ENCODE measurements at regions not wholly inside any gene's neighbourhood (a gene's known extent, or its start where the extent isn't known, plus 50 kb on each side); places are given as distances from the start of the nearest gene placed in this dataset.

DNA sequence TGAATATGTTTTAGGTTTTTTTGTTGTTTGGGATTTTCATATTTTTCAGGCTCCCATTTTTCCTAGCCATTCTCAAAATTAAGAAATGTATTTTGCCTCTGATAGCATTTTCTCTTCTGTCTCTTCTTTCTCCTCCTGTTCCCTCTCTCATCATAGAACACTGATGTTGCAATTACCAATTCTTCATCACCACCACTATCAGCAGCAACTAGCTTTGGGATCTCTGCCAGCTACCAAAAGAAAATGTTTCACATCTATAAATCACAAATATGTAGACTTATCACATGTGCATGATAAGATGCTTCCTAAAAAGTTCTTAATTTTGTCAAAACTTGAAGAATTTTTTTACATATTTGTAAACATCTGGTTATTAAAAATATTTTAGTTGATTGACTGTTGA, 887.1 kb downstream of the MAT2B start:
- H3K27ac Mint-ChIP-seq, result no peak overlapping the region
- peaks cover 0 to 25% (median 4%) of the 10 kb centered on the region in 6 donors for H3K9me3 Mint-ChIP-seq
- no peaks in the 10 kb centered on the region for H3K36me3 Mint-ChIP-seq
- DNase-seq, result no peak
- no peak overlapping the region for H3K4me3 Mint-ChIP-seq
- no peaks in the 10 kb centered on the region for H3K27me3 Mint-ChIP-seq (ENCODE audit: low read depth in 3 of 3)
- no peaks in the 10 kb centered on the region for H3K4me1 Mint-ChIP-seq

DNA sequence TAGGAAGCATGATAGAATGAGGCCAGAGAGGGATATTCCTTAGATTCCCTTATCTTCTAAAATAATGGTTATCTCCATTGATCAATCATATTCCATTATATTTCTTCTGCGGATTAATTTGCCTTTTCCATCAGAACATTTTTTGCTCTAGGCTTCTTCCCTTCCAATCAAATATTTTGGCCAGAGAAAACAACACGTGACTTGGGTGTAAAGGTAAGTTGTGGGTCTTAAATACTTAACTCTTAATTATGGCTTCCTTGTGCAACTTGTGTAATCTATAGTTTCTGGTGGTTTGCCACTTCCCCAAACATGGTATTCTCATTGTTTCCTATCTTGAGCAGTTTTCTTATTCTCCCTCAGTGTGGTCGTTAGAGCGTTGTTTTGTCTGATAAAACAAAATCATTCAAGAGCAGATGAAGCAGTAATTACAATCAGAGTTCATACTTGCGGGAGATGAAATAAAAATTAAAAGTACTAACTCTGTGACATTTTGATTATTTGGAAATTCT, 889.3 kb downstream of the MAT2B start:
- DNase-seq, result no peak
- Mint-ChIP-seq H3K4me3 (no peak overlapping the region), H3K27ac (no peak overlapping the region), H3K36me3 (no peaks in the 10 kb centered on the region), H3K4me1 (no peaks in the 10 kb centered on the region), H3K27me3 (ENCODE audit: low read depth in 3 of 3) (no peaks in the 10 kb centered on the region), H3K9me3 (peaks cover 0 to 25% (median 10%) of the 10 kb centered on the region in 6 donors)

DNA sequence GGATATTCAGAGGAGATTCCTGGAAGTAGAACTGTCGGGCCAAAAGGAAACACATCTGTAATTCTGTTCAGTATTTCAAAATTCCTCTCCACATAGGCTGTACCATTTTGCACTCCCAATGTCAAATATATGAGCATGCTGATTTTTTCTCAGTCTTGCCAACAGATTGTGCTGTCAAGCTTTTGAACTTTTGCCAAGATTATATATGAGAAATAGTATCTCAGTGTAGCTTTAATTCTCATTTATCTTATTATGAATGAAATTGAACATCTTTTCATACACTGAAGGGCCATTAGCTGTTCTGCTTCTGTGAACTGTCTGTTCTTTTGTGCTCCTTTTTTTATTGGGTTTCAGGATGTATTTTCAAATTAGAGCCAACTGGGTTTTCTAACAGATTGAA, 907.1 kb downstream of the MAT2B start:
- H3K27ac Mint-ChIP-seq, result no peak overlapping the region
- no peaks in the 10 kb centered on the region for H3K36me3 Mint-ChIP-seq
- no peak overlapping the region for H3K4me3 Mint-ChIP-seq
- no peaks in the 10 kb centered on the region for H3K27me3 Mint-ChIP-seq (ENCODE audit: low read depth in 3 of 3)
- peaks cover 0 to 22% (median 9%) of the 10 kb centered on the region in 6 donors for H3K9me3 Mint-ChIP-seq
- H3K4me1 Mint-ChIP-seq, result no peaks in the 10 kb centered on the region
- DNase-seq, result no peak

DNA sequence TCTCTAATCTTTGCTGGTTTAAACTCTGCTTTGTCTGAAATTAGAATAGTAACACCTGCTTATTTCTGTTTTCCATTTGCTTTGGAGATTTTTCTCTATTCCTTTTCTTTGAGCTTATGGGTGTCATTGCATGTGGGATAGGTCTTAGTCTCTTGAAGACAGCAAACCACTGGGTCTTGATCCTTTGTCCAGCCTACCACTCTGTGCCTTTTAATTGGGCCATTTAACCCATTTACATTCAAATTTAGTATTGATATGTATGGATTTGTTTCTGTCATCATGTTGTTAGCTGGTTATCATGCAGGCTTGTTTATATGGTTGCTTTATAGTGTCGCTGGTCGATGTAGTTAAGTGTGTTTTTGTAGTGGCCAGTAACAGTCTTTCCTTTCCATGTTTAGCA, 914.7 kb downstream of the MAT2B start:
- Mint-ChIP-seq H3K36me3 (no peaks in the 10 kb centered on the region), H3K27me3 (ENCODE audit: low read depth in 3 of 3) (peaks cover 0 to 2% (median 2%) of the 10 kb centered on the region in 3 donors), H3K4me1 (no peaks in the 10 kb centered on the region), H3K27ac (no peak overlapping the region), H3K4me3 (no peak overlapping the region), H3K9me3 (peaks cover 13 to 54% (median 26%) of the 10 kb centered on the region in 6 donors)
- no peak for DNase-seq

DNA sequence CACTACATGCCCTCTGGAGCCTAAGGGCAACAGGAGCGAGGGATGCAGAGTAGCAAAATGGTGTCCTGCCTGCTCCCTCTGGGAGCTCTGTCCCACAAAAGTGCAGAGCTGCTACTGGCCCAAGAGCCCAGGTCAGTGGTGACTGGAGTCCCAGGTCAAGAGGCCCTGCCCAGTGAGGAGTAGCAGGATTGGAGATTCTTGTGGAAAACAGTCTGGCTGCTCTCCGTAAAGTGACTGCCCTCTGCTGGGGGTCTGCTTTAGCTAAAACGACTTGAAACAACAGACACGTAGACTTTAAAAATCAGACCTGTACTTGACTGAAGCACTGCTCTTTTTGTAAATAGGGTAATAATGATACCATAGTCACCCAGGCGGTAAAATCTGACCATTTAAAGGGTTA, 917.0 kb downstream of the MAT2B start:
- Mint-ChIP-seq H3K4me3 (no peak overlapping the region), H3K4me1 (no peaks in the 10 kb centered on the region)

DNA sequence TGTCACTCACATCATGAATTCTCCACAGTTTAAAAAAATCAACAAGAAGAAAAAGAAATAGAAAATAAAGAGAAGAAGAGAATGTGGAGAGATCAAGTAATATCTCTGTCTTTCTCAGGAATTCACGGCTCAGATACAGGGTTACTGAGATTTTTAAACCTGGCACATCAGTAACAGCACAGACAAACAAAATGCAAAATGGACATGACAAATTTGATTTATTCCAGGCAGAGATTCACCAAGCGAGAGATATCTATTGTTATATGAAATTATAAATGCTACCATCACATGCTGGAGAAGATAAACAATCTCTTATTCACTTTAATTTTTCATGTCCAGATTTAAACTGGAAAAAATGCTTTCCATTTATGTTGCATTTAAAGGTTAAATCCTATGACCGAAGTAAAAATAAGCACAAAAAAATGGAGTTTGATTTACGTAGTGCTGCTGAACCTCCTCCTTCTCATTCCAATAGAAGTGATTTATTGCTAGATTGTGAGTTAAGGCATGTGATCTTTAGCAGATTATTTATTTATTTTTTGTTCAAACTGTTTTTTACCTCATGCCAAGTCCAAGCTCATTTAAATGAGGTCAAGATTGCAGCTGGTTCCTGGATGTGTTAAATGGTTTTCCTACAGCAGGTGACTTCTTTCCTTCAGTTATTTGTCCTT, 926.4 kb downstream of the MAT2B start:
- no peaks in the 10 kb centered on the region for H3K36me3 Mint-ChIP-seq
- no peak overlapping the region for H3K27ac Mint-ChIP-seq
- no peaks in the 10 kb centered on the region for H3K27me3 Mint-ChIP-seq (ENCODE audit: low read depth in 3 of 3)
- peaks cover 0 to 23% (median 6%) of the 10 kb centered on the region in 6 donors for H3K9me3 Mint-ChIP-seq
- H3K4me1 Mint-ChIP-seq, result no peaks in the 10 kb centered on the region
- DNase-seq, result no peak
- no peak overlapping the region for H3K4me3 Mint-ChIP-seq

More for the DNA sequence above, 917.0 kb downstream of the MAT2B start:
- peaks cover 15 to 50% (median 27%) of the 10 kb centered on the region in 6 donors for H3K9me3 Mint-ChIP-seq
- H3K27ac Mint-ChIP-seq, result no peak overlapping the region
- H3K36me3 Mint-ChIP-seq, result no peaks in the 10 kb centered on the region
- H3K27me3 Mint-ChIP-seq (ENCODE audit: low read depth in 3 of 3), result peaks cover 0 to 2% (median 2%) of the 10 kb centered on the region in 3 donors
- no peak for DNase-seq

DNA sequence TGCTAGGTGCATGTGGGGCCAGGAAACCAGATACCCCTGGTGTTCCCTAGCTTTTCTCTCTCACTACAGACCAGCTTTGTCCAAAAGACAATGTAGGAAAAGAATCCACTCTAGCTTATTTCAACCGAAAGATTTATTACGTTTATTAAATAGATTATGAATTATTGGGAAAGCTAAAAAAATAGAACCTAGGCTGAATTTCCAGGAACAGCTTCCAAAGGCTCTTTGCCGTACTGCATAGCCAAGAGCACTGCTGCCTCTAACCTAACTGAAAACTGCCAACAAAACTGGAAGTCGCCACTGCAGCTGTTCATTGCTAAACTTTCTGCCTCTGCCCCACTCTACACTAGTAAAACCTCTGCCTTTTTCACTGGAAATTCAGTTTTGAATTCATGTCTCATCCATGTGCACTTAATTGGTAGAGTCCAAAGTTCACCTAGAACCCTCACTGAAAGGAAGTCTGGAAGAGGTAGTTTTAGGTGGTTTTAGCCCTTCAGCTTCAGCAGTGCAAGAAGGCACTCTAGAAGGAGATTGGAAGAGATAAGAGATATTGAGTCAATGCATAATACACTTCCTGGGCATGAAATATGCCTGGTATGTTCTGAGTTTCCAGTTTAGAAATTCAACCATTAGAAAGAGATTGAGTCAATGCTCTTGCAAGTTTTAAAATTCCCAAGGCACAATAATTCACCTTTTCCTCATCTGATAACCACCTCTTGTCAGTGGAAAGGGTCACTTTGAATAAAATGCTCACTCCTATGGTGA, 927.9 kb downstream of the MAT2B start:
- H3K4me1 Mint-ChIP-seq, result no peaks in the 10 kb centered on the region
- H3K4me3 Mint-ChIP-seq, result no peak overlapping the region
- H3K27me3 Mint-ChIP-seq (ENCODE audit: low read depth in 3 of 3), result no peaks in the 10 kb centered on the region
- H3K27ac Mint-ChIP-seq, result no peak overlapping the region
- H3K9me3 Mint-ChIP-seq, result peaks cover 1 to 24% (median 4%) of the 10 kb centered on the region in 6 donors
- no peak for DNase-seq
- H3K36me3 Mint-ChIP-seq, result no peaks in the 10 kb centered on the region

DNA sequence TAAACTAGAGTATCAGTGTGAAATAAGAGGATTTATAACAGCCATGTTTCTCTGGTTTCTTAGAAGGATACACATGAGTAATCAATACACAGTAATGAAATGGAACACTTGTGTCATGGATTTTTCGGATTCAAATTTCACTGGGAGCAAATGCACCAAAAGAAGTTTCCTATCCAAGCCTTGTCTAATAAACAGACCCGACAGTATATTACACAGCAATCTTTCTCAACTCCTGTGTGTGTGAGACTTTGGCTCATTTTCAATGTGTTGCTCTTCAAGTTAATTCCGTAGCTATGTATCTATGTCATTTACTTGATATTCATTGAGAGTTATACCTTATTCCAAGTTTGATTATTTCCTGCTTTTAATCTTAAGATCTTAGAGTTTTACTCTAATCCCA, 930.2 kb downstream of the MAT2B start:
- peaks cover 3 to 31% (median 5%) of the 10 kb centered on the region in 6 donors for H3K9me3 Mint-ChIP-seq
- DNase-seq, result no peak
- no peaks in the 10 kb centered on the region for H3K4me1 Mint-ChIP-seq
- no peak overlapping the region for H3K27ac Mint-ChIP-seq
- no peak overlapping the region for H3K4me3 Mint-ChIP-seq
- no peaks in the 10 kb centered on the region for H3K27me3 Mint-ChIP-seq (ENCODE audit: low read depth in 3 of 3)
- H3K36me3 Mint-ChIP-seq, result no peaks in the 10 kb centered on the region

DNA sequence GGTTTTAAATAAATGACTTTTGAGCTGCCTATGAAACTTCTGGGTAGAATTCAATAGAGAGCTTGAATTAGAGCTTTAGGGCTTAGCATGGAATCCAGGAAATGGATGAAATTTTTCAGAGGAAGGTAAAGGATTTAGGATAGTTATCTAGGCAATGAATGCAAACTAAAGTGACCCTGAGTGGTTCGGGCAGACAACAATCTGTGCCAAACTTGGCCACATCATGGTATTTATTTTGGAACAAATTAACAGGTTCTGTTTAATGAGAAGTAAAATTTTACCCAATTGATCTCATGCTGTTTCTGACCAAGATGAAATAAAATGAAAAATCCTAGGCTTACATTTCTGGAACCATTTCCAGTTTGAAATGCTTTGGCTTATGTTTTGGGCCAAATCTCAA, 934.4 kb downstream of the MAT2B start:
- no peak overlapping the region for H3K27ac Mint-ChIP-seq
- H3K4me3 Mint-ChIP-seq, result no peak overlapping the region
- no peaks in the 10 kb centered on the region for H3K4me1 Mint-ChIP-seq
- no peaks in the 10 kb centered on the region for H3K36me3 Mint-ChIP-seq
- DNase-seq, result no peak
- H3K27me3 Mint-ChIP-seq (ENCODE audit: low read depth in 3 of 3), result no peaks in the 10 kb centered on the region
- peaks cover 1 to 11% (median 5%) of the 10 kb centered on the region in 6 donors for H3K9me3 Mint-ChIP-seq

DNA sequence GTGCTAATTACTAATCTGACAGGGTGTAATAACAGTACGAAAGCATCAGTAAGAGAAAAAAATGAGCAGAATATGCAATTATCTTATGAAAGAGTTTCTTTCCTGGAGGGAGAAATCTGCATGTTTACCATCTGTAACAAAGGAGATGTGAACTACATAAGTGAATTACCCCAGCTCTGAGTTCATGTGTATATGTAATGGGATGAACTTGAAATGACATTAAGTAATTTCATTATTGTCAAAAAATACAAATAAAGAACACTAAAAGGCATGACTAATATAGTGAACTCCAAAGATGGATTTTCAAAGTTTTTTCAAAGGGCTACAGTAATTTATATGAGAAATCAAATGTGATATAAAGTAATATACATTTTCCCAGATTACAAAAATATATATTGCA, 944.0 kb downstream of the MAT2B start:
- H3K4me3 Mint-ChIP-seq, result no peak overlapping the region
- H3K9me3 Mint-ChIP-seq, result peaks cover 0 to 13% (median 3%) of the 10 kb centered on the region in 6 donors
- H3K4me1 Mint-ChIP-seq, result no peaks in the 10 kb centered on the region
- no peaks in the 10 kb centered on the region for H3K36me3 Mint-ChIP-seq
- no peak for DNase-seq
- peaks cover 0 to 9% (median 0%) of the 10 kb centered on the region in 3 donors for H3K27me3 Mint-ChIP-seq (ENCODE audit: low read depth in 3 of 3)
- H3K27ac Mint-ChIP-seq, result no peak overlapping the region

DNA sequence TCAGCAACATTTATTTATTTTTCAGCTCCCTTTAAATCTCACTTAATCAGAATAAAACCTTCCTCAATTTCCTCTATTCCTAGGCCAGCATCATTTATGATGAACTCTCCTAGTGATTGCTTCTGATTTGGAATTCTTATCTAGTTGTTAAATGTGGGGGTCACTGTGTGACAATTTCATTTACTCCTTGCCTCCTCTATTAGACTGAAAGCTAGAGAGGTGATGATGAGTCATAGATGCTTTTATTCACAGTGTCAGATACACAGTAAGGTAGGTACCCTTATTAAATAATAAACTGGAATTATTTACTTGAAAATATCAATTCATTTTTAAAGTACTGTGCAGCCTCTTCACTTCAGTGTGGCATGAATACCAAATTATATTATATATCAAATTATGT, 960.6 kb downstream of the MAT2B start:
- H3K27ac Mint-ChIP-seq, result no peak overlapping the region
- H3K4me3 Mint-ChIP-seq, result no peak overlapping the region
- DNase-seq, result no peak
- H3K4me1 Mint-ChIP-seq, result no peaks in the 10 kb centered on the region
- H3K9me3 Mint-ChIP-seq, result peaks cover 0 to 7% (median under 1%) of the 10 kb centered on the region in 6 donors
- H3K36me3 Mint-ChIP-seq, result no peaks in the 10 kb centered on the region
- H3K27me3 Mint-ChIP-seq (ENCODE audit: low read depth in 3 of 3), result peaks cover 0 to 6% (median 0%) of the 10 kb centered on the region in 3 donors

DNA sequence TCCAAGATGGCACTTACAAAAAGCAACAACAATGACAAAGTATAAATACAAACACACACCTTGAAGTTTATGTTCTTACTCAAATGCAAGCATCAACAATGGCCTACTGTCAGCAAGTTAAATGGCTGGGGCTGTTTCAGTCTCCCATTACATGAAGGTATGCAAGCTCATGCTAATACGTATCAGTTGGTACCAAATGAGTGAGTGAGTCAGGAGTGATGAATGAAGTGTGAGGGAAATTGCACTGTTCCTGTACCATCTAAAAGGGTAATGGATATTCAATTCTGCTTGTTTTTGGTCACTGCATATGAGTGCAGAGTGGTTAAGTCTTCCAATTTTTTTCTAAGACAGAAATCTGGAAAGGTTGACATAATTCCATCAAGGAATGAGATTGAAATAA, 964.9 kb downstream of the MAT2B start:
- peaks cover 0 to 7% (median 0%) of the 10 kb centered on the region in 6 donors for H3K9me3 Mint-ChIP-seq
- peaks cover 0 to 6% (median 0%) of the 10 kb centered on the region in 3 donors for H3K27me3 Mint-ChIP-seq (ENCODE audit: low read depth in 3 of 3)
- H3K27ac Mint-ChIP-seq, result no peak overlapping the region
- H3K4me3 Mint-ChIP-seq, result no peak overlapping the region
- DNase-seq, result no peak
- H3K36me3 Mint-ChIP-seq, result no peaks in the 10 kb centered on the region
- H3K4me1 Mint-ChIP-seq, result no peaks in the 10 kb centered on the region

DNA sequence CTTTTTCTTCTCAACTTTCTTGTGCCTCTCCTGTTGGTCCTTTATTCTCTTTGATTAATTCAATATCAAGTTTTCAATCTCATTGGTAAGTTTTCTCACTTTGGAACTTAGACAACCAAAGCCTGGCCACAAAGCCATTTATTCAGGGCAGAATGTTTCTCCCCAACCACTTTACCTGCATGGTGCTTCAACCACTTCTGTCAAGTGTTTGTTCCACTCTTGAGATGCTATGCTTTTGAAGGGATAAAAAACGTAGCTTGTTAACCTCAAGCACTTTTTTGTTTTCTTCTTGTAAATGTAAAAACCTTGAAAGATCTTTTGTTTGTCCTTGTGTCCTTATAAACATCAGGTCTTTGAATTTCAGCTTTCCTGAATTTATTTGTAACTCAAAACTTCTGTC, 966.7 kb downstream of the MAT2B start:
- Mint-ChIP-seq H3K4me1 (no peaks in the 10 kb centered on the region), H3K9me3 (peaks cover 0 to 2% (median 0%) of the 10 kb centered on the region in 6 donors), H3K4me3 (no peak overlapping the region), H3K36me3 (no peaks in the 10 kb centered on the region), H3K27me3 (ENCODE audit: low read depth in 3 of 3) (peaks cover 0 to 7% (median 0%) of the 10 kb centered on the region in 3 donors), H3K27ac (no peak overlapping the region)
- DNase-seq, result no peak

DNA sequence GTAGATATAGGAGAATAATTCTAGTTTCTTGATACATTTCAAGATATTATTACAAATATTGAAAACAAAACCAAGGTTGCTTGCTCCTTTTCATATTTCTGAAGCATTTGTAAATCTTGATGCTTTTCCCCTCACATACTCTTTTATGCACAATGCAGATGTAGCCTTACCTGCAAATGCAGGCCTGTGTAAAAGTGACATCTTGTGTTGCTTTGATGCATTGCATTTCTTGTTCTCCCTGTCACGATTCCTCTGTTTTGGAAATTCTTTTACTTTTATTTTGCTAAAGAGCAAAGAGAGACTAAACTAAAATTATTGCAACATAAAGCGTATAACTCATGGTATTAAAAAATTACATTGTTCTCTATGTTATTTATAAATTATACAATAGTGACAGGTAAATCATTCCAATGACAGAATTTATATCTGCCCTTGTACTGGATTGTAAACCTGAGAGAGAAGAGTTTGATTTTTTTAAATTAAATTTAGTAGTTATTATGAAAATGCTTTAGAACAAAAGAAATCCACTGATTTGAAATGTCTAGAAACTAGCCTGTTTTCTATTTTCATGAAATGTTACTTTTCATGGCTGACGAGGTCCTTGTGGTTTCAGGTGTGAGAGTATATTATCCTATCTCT, 970.0 kb downstream of the MAT2B start:
- Mint-ChIP-seq H3K4me1 (no peaks in the 10 kb centered on the region), H3K4me3 (no peak overlapping the region), H3K36me3 (no peaks in the 10 kb centered on the region), H3K27ac (no peak overlapping the region), H3K9me3 (peaks cover 0 to 10% (median 0%) of the 10 kb centered on the region in 6 donors), H3K27me3 (ENCODE audit: low read depth in 3 of 3) (peaks cover 0 to 4% (median 0%) of the 10 kb centered on the region in 3 donors)
- no peak for DNase-seq
